Thyroid gland (tissue), 4 donors: ENCODE measurements at regions not wholly inside any gene's neighbourhood (a gene's known extent, or its start where the extent isn't known, plus 50 kb on each side); places are given as distances from the start of the nearest gene placed in this dataset.

Experiments
- POLR2A ChIP-seq, 2 donors: fragments of 450-650 bp; IDR thresholded peaks; one replicate each; pipeline ENCODE4 v1.6.1; 2017; ENCODE audit warnings: antibody characterized with exemption in 2 of 2, mild to moderate bottlenecking in 2 of 2, moderate library complexity in 1 of 2
- TF ChIP-seq, protein P1 (sequence below), 6 experiments: fragments of 200-600 bp in 3 of 6; fragments of 450-650 bp in 3 of 6; sonication (generic) in 3 of 6; IDR thresholded peaks; one replicate each; pipeline ENCODE4 v1.5.1; 2016 to 2019; ENCODE audit warnings: antibody characterized with exemption in 6 of 6, mild to moderate bottlenecking in 2 of 6, inconsistent platforms in 1 of 6, moderate library complexity in 1 of 6

- TF ChIP-seq, protein P1, sequence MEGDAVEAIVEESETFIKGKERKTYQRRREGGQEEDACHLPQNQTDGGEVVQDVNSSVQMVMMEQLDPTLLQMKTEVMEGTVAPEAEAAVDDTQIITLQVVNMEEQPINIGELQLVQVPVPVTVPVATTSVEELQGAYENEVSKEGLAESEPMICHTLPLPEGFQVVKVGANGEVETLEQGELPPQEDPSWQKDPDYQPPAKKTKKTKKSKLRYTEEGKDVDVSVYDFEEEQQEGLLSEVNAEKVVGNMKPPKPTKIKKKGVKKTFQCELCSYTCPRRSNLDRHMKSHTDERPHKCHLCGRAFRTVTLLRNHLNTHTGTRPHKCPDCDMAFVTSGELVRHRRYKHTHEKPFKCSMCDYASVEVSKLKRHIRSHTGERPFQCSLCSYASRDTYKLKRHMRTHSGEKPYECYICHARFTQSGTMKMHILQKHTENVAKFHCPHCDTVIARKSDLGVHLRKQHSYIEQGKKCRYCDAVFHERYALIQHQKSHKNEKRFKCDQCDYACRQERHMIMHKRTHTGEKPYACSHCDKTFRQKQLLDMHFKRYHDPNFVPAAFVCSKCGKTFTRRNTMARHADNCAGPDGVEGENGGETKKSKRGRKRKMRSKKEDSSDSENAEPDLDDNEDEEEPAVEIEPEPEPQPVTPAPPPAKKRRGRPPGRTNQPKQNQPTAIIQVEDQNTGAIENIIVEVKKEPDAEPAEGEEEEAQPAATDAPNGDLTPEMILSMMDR (IDR thresholded peaks at IDR 0.05): no peak
- no peak for TF ChIP-seq POLR2A (IDR thresholded peaks at IDR 0.05)
These were observed 316.4 kb downstream of the PTEN start for GRCh38 chr10:88179831-88180230.
